OCI-LY7 (cell line): ENCODE measurements at regions not wholly inside any gene's neighbourhood (a gene's known extent, or its start where the extent isn't known, plus 50 kb on each side); places are given as distances from the start of the nearest gene placed in this dataset.

Experiments
- EZH2phosphoT487 ChIP-seq: fragments of 200-600 bp; sonication (generic); IDR thresholded peaks from 2 replicates; pipeline ENCODE4 v1.6.1; 2018; ENCODE audit warnings: low read depth, borderline replicate concordance, mild to moderate bottlenecking, mixed run types, antibody characterized with exemption, low read length, moderate library complexity, mixed read lengths
- TF ChIP-seq, protein P1 (sequence below): fragments of 200-600 bp; sonication (generic); conservative IDR thresholded peaks from 2 replicates; pipeline ENCODE4 v1.5.1; 2014; ENCODE audit warnings: mild to moderate bottlenecking, antibody characterized with exemption, low read length, moderate library complexity, mixed read lengths

DNA sequence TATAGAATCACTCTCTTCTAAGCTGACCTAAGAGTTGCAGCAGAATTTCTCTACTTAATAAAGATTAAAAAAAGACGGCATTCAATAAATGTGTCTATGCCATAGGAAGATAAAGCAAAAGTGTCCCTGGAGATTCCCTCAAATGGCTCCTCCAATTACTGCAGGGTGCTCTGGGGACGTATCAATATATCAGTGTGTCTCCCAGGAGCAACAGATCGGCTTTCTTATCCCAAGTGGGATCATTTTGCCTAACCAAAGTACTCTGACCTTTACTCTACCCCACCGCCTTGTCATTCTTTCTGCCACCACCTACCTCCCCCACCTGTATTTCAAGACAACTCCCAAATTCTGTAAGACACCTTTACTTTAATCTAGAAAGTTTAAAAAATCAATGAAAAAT lies 202.0 kb upstream of the SEMA3C start:
- TF ChIP-seq, protein P1, sequence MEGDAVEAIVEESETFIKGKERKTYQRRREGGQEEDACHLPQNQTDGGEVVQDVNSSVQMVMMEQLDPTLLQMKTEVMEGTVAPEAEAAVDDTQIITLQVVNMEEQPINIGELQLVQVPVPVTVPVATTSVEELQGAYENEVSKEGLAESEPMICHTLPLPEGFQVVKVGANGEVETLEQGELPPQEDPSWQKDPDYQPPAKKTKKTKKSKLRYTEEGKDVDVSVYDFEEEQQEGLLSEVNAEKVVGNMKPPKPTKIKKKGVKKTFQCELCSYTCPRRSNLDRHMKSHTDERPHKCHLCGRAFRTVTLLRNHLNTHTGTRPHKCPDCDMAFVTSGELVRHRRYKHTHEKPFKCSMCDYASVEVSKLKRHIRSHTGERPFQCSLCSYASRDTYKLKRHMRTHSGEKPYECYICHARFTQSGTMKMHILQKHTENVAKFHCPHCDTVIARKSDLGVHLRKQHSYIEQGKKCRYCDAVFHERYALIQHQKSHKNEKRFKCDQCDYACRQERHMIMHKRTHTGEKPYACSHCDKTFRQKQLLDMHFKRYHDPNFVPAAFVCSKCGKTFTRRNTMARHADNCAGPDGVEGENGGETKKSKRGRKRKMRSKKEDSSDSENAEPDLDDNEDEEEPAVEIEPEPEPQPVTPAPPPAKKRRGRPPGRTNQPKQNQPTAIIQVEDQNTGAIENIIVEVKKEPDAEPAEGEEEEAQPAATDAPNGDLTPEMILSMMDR: no peak
- TF ChIP-seq EZH2phosphoT487: no peak
